KG1 (cell line): ENCODE measurements at regions not wholly inside any gene's neighbourhood (a gene's known extent, or its start where the extent isn't known, plus 50 kb on each side); places are given as distances from the start of the nearest gene placed in this dataset.

Experiments used
- DNase-seq: peaks from one replicate; lab custom pipeline; 2025; lab: John Stamatoyannopoulos, UW

DNA sequence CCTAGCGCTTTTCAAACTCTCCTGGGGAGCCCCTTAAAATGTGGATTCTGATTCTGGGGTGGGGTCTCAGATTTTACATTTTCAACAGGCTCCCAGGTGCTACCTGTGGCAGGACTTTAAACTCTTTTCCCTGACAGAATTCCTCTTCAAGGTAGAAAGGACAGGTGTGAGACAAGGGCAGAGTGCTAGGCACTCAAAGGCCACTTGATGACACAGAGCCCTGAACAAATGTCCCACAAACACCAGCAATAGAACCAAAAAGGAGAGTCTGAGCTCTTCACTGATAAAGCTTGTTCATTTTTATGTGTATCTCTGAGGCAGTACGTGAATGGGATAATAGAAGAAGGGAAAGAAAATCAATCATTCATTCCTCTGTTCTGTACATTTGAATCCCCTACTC is 77.7 kb upstream of the PELI1 start:
- DNase-seq = no peak

DNA sequence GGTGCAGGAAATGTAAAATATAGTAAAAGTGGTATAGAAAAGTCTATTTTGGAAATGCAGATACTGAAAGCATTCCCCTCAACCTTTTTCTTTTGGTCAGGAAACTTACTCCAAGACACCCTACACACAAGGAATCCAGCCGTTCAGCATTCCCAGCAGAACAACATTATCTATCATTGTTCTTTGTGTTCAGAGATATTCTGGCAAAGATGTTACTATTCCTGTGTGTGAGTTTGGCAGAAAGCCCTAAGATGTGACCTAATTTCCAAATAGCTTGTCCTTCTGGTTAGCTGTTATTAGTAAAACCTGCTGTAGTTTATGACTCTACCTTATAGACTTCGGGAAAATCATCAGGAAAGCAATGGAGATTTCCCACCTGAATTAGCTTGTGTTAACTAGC is 78.1 kb upstream of the PELI1 start:
- no peak for DNase-seq

- no peak for DNase-seq
Observed at GRCh38 chr2:64223055-64223454, 78.8 kb upstream of the PELI1 start.

DNA sequence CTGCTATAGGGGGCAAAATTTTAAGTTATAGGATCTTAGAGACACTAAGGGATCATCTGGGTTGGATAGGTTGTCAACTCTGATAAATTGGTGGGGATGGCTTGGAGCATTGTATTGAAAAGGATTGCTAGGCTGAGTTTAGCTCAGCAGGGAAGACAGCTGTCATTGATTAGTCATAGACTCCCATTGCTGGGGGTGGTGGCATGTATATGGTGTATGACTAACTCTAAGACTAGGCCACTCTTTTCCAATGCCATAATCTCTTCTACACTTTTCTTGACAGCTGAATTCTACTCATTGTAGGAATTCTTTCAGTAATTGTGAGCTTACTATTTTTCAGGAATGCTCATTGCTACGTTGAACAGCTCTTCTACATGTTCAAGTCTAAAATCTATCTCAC is 81.3 kb upstream of the PELI1 start:
- no peak for DNase-seq

DNA sequence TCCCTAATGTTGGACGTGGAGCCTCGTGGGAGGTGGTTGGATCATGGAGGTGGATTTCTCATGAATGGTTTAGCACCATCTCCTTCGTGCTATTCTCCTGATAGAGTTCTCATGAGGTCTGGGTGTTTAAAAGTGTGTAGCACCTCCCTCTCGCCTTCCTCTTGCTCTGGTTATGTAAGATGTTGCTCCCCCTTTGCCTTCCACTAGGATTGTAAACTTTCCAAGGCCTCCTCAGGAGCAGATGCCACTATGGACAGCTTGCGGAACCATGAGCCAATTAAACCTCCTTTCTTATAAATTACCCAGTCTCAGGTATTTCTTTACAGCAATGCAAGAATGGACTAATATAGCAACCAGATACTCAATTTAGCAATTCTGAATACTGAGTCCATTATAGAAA is 82.4 kb upstream of the PELI1 start:
- no peak for DNase-seq

DNA sequence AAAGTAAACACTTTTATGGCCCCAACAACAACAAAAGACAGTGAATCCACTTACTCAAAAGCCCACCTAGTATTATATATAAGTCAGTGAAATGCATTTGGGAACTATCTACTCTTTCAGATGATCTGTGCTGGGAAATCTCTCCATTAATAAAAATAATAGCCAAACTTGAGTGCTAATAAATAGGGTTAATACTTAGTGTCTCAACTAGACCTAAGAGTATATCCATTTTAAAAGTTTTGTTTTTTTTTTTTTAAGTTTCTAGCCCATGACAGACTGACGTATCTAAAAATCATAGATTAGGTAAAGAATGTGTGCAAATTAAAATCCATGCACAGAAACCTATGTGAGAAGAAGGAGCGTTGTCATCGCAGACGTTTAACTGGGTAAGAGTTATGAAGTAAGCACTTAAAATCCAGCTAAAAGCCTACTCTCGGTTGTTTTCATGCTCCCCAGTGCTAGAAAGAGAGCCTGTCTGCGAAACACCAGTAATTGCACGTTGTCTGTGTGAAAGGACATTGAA is 83.4 kb upstream of the PELI1 start:
- DNase-seq = no peak

GRCh38 chr2:64228126-64228678 is 84.0 kb upstream of the PELI1 start:
- no peak for DNase-seq

- no peak for DNase-seq
Observed at GRCh38 chr2:64228918-64229317, 84.7 kb upstream of the PELI1 start.

- DNase-seq = no peak
Observed at GRCh38 chr2:64230540-64230939, 86.3 kb upstream of the PELI1 start.

DNA sequence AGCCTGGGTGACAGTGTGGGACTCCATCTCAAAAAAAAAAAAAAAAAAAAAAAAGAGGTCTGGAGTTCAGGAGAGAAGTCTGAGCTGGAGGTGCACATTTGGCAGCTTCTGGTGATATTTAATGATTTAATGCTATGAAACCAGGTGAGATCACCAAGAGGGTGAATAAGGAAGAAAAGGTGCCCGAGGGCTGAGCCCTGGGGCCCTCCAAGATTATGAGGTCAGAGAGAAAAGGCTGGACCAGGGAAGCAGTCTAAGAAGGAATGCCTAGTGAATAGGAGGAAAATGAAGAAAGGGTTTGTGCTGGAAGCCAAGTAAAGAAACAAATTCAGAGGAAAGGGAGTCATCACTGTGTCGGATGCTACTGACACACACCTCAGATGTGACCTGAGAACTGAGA is 88.0 kb upstream of the PELI1 start:
- DNase-seq = no peak

- no peak for DNase-seq
Observed at GRCh38 chr2:64233376-64233922, 89.2 kb upstream of the PELI1 start.

DNA sequence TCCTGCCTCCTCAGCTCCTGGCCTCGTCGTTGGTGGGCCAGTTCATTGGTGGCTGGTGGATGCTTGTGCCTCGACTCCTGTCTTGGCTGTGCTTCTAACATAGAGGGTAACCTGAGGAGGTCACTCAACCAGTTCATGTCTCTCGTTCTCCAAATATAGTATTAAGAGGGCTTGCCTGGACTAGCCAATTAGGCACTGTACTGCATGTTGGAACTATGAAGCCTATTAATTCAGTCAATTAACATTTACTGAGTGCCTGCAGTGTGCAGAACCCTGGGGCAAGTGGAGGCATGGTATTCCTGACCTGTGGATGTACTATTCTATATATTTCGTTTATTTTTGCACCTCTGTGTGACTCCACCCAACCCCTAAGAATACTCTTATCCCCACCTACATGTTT is 89.9 kb upstream of the PELI1 start:
- DNase-seq = no peak

DNA sequence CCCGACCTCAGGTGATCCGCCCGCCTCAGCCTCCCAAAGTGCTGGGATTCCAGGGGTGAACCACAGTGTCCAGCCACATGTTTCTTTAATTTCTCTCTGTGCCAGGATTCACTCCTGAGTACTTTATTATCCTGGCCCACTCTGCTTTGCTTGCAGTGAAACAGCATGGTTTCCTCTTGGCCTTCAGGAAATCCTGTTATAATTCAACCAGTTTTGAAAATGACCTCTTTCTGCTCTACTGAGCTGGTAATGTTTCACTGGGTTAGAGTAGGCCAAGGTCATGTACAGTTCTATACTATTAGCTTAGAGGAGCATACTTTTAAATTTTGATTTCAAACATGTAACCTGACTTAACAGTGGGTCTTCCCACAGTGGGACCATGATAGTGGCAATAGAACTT is 90.6 kb upstream of the PELI1 start:
- DNase-seq = no peak

DNA sequence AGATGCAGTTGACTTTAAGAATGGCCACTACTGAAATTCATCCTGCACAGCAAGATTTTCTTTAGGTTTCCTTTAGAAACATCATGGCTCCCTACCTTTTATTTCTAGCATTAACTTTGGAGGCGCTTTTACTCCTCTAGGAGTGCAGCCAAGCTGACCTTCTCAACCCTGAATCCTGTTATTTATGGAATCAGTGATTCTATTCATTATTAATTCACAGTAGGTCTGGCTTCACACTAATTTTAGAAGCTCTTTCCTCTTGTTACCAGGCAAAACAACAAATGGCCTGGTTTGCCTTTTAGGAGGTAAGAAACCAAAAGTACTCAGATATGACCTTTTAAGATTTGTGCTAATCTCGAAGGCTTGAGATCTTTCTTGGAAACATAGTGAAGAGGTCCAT is 93.0 kb upstream of the PELI1 start:
- no peak for DNase-seq

- no peak for DNase-seq
Observed at GRCh38 chr2:64238799-64239198, 94.6 kb upstream of the PELI1 start.

- DNase-seq = no peak
Observed at GRCh38 chr2:64243081-64244036, 99.1 kb upstream of the PELI1 start.

DNA sequence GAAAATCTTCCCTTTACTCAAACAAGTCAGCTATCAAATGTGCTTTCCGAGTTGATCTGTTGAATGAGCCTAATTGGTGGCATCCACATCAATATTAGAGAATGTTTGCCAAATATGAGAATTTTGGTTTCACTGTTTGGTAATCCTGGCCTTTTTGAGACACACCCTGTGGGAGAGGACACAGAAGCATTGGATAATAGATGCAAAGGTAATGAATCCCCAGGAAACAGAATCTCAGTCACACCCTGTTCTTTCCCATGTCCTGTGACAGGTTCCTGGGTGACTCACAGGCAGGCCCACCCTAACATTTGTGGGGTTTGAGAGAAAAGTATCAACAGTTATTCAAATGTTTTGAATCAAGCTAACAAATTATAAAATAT is 99.8 kb upstream of the PELI1 start:
- DNase-seq = no peak

GRCh38 chr2:64245631-64246030 is 101.4 kb upstream of the PELI1 start:
- no peak for DNase-seq

DNA sequence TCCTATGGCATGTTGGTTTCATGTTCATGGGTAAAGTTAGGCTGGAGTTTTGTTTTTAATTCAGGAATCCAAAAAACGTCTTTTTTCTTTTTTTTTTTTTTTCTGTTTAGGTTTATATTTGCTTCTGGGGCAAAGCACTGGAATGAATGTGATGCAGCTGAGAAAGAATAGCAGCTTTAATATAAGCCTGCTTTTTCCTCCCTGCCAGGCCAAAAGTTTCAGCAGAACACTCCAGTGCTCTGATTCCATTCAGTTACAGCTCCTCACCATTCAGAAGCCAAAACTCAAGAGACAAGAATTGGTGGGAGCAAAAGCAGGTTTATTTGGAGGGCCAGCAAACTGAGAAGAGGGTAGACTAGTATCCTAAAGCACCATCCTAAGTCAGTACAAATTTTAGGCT is 102.7 kb upstream of the PELI1 start:
- no peak for DNase-seq

- DNase-seq = no peak
Observed at GRCh38 chr2:64249426-64249825, 105.2 kb upstream of the PELI1 start.

DNA sequence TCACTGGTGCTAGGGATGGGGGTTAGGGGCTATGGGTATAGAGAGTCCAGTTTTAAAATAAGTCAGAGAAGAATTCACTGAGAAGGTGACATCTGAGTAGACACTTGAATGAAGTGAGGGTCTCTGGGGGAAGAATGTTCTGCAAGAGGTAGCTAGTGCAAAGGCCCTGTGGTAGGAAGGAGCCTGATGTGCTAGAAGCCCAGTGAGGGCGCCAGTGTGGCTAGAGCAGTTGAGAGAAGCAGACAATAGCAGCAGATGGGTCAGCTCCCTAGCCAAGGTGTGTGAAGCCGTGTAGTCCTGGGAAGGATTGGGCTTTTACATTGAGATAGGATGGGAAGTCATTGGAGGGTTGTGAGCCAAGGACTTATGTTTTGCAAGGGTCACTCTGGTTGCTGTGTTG is 105.8 kb upstream of the PELI1 start:
- no peak for DNase-seq

DNA sequence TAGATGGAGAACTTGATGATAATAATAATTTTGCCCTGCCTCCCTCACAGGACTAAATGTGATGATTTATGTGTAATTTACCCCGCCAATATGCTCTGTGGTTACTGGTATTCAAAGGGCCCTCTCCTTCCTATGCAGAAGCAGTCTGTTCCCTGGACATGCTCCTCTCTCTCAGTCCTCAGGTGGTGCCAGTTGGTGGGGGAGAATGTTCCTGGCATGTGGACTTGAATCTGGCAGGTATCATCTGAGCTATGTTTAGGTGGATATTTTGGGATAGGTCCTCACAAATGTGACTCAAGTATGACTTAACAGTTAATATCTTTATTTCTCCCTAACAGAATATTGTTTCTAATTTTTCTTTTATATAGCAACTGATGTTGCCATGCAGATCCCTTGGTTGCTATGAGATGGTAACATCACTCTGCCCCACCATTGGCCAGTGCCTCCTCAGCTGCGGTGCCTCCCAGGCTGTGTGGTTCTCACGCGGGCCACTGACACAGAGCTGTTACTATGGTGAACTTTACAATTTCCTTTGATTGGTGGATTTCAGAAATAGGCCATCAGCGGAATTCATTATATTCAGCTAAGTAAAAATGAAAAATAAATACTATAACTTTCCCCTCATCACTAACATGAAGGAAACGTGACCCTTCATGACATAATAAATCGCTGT is 106.7 kb upstream of the PELI1 start:
- no peak for DNase-seq
